Loucy (cell line): ENCODE measurements at regions not wholly inside any gene's neighbourhood (a gene's known extent, or its start where the extent isn't known, plus 50 kb on each side); places are given as distances from the start of the nearest gene placed in this dataset.

Experiments
- EZH2phosphoT487 ChIP-seq: fragments of 200-600 bp; IDR thresholded peaks from 2 replicates; pipeline ENCODE4 v1.6.1; 2018; ENCODE audit warnings: antibody characterized with exemption, mild to moderate bottlenecking, moderate library complexity, borderline replicate concordance
- TF ChIP-seq, protein P1 (sequence below): fragments of 200-600 bp; sonication (generic); conservative IDR thresholded peaks from 2 replicates; pipeline ENCODE4 v1.5.1; 2014; ENCODE audit warnings: mild to moderate bottlenecking, antibody characterized with exemption, low read length

DNA sequence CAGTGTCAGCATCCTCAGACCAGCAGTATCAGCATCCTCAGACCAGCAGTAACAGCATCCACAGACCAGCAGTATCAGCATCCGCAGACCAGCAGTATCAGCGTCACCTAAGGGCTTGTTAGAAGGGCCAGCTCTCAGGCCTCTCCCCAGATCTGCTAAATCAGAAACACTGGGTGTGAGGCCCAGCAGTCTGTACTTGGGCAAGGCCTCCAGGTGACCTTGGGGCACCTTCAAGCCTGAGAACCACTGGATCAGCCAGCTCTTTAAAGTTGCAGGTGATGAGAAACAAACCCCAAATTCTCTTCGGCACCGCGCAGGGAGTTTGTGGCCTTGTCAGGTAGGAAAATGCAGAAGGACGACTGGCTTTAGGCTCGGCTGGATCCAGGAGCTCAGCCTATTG lies 290.5 kb upstream of the CDH4 start:
- TF ChIP-seq, protein P1, sequence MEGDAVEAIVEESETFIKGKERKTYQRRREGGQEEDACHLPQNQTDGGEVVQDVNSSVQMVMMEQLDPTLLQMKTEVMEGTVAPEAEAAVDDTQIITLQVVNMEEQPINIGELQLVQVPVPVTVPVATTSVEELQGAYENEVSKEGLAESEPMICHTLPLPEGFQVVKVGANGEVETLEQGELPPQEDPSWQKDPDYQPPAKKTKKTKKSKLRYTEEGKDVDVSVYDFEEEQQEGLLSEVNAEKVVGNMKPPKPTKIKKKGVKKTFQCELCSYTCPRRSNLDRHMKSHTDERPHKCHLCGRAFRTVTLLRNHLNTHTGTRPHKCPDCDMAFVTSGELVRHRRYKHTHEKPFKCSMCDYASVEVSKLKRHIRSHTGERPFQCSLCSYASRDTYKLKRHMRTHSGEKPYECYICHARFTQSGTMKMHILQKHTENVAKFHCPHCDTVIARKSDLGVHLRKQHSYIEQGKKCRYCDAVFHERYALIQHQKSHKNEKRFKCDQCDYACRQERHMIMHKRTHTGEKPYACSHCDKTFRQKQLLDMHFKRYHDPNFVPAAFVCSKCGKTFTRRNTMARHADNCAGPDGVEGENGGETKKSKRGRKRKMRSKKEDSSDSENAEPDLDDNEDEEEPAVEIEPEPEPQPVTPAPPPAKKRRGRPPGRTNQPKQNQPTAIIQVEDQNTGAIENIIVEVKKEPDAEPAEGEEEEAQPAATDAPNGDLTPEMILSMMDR = no peak
- TF ChIP-seq EZH2phosphoT487 = no peak
